ENCODE measurements at regions not wholly inside any gene's neighbourhood (a gene's known extent, or its start where the extent isn't known, plus 50 kb on each side); places are given as distances from the start of the nearest gene placed in this dataset.

DNA sequence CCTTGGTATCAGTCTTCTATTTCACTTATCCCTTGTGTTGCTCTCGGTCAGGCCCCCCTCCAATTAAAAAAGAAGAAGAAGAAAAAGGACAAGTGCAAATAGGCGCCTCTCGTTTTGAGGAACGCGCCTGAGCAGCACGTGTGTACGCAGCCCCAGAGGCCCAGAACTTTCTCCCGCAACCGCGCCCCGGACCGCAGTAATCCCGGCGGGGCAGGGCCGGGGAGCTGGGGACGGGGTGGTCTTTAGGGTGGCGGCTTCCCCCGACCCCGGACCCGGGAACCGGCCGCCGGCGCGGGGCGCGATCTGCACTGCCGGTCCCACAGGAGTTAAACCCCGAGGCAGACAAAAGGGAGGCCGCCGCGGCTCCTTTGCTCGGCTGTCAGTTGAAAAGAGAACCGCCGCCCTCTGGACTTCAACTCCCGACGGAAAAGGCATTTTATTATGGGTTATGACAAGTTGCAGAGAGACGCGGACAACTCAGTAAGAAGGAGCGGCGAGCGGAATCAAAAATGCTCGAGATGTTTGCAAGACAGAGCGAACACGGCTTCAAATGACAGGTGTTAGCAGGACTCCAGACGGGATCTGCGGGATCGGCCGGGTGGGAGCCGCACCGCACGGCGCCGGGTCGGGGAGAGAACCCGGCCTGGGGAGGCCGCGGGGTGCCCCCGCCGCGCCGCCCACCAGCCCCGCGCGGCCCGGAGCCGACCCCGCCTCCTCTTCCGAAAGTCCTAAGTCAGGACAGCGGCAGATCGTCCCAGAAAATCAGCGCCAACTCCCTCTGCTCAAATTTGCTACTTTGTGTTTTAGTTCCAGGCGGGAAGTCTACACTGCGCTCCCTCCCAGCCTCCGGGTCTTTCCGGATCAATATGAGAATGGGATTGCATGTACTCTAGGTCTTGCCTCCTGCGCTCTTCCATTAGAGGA lies 79.0 kb downstream of the NR2F2 start:
- DNase-seq (ENCODE audit: low read depth, low spot score) (peak; percentile 26), FAIRE-seq (peak; percentile 54)
- Histone ChIP-seq H3K4me3 (replicated peaks in 1 of 3; ENCODE audit: insufficient read depth in 1 of 3, low read depth in 1 of 3, low read length in 3 of 3) (peak overlapping the region; percentile 12 to 49 (median 49)), H3K4me1 (ENCODE audit: control insufficient read depth, extremely low read depth, insufficient read depth, low read length) (peaks cover 8% of the 10 kb centered on the region), H3K9me3 (replicated peaks; ENCODE audit: control insufficient read depth, insufficient read depth, low read length) (no peaks in the 10 kb centered on the region), H3K4me2 (ENCODE audit: insufficient read depth, low read length) (peak overlapping the region; percentile 82), H4K20me1 (replicated peaks; ENCODE audit: control insufficient read depth, extremely low read depth, insufficient read depth, low read length) (no peaks in the 10 kb centered on the region), H3K27ac (ENCODE audit: insufficient read depth, low read depth, low read length) (no peak overlapping the region), H3K27me3 (ENCODE audit: control insufficient read depth in 2 of 2, insufficient read depth in 2 of 2, low read length in 2 of 2) (peaks cover 25 to 49% of the 10 kb centered on the region in 2 experiments), H3K9ac (replicated peaks; ENCODE audit: extremely low read depth, insufficient read depth, low read length) (no peak overlapping the region), H3K36me3 (ENCODE audit: control insufficient read depth in 2 of 2, extremely low read depth in 1 of 2, insufficient read depth in 2 of 2, low read length in 2 of 2) (no peaks in the 10 kb centered on the region), H3K79me2 (ENCODE audit: control insufficient read depth, insufficient read depth, low read length) (no peaks in the 10 kb centered on the region), H2AFZ (ENCODE audit: low read depth, low read length) (peak overlapping the region; percentile 56), H3K9me1 (replicated peaks; ENCODE audit: control insufficient read depth, extremely low read depth, insufficient read depth, low read length) (no peaks in the 10 kb centered on the region)
- ChIA-PET POLR2A (no interaction called here), CTCF (no interaction called here)
- no TSS peak for BruUV-seq (replicated peaks)
- TF ChIP-seq POLR2A (IDR thresholded peaks at IDR 0.05; ENCODE audit: low read depth, low read length) (no peak), EZH2 (IDR thresholded peaks at IDR 0.05; ENCODE audit: borderline replicate concordance, low read depth, low read length, severe bottlenecking) (peak; percentile 66), JUN (IDR thresholded peaks at IDR 0.05; ENCODE audit: borderline replicate concordance, insufficient read depth, insufficient read length, low read depth) (no peak), FOS (IDR thresholded peaks at IDR 0.05; ENCODE audit: borderline replicate concordance, insufficient read depth, low read length) (no peak)
- TF ChIP-seq, protein P1, sequence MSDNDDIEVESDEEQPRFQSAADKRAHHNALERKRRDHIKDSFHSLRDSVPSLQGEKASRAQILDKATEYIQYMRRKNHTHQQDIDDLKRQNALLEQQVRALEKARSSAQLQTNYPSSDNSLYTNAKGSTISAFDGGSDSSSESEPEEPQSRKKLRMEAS (IDR thresholded peaks at IDR 0.05; ENCODE audit: insufficient read depth, insufficient read length), result no peak
- intact Hi-C loops (cut with micrococcal nuclease), result loop anchor here (2.0 kb wide), 1 partner anchor 21 kb away; no protein-coding TSS in a partner anchor
- dilution Hi-C loops (cut with MboI; ENCODE audit: extremely low pct_ligation_motif_present, low sequenced_read_pairs), result no loop called here

Measured in endothelial cell of umbilical vein (primary cell).